Transverse colon (tissue), 4 donors: ENCODE measurements at regions not wholly inside any gene's neighbourhood (a gene's known extent, or its start where the extent isn't known, plus 50 kb on each side); places are given as distances from the start of the nearest gene placed in this dataset.

Experiments
- DNase-seq: peaks from one replicate; pipeline ENCODE4 v3.0.0-alpha.2; 2019
- H3K27ac ChIP-seq, 4 donors: fragments of 200-600 bp; sonication (generic); 2 replicates each; pipeline ENCODE4 v1.5.1; 2016 to 2018; ENCODE audit warnings: inconsistent platforms in 4 of 4
- H3K27me3 ChIP-seq: fragments of 200-600 bp; sonication (generic); 2 replicates; pipeline ENCODE4 v1.5.1; 2017; ENCODE audit warnings: inconsistent platforms
- H3K36me3 ChIP-seq, 4 donors: fragments of 200-600 bp; sonication (generic); 2 replicates each; pipeline ENCODE4 v1.5.1; 2017 to 2019; ENCODE audit warnings: inconsistent platforms in 4 of 4
- H3K4me1 ChIP-seq, 4 donors: fragments of 200-600 bp; sonication (generic); 2 replicates each; pipeline ENCODE4 v1.5.1; 2017 to 2020; ENCODE audit warnings: inconsistent platforms in 4 of 4
- H3K4me3 ChIP-seq, 4 donors: fragments of 200-600 bp; sonication (generic); 1 replicate in 1 of 4; 2 replicates in 3 of 4; pipeline versions ENCODE4 v1.5.1 to v1.6.1; 2017 to 2019; ENCODE audit warnings: inconsistent platforms in 4 of 4
- H3K9me3 ChIP-seq, 2 donors: fragments of 200-600 bp; sonication (generic); 2 replicates each; pipeline ENCODE4 v1.5.1; 2017 to 2019; ENCODE audit warnings: inconsistent platforms in 2 of 2
- CTCF ChIP-seq, 5 experiments: fragments of 200-600 bp in 3 of 5; fragments of 450-650 bp in 2 of 5; sonication (generic) in 3 of 5; IDR thresholded peaks; 1 replicate in 2 of 5; 2 replicates in 3 of 5; pipeline ENCODE4 v1.5.1; 2016 to 2017; ENCODE audit warnings: antibody characterized with exemption in 5 of 5, inconsistent platforms in 3 of 5, mild to moderate bottlenecking in 2 of 5, moderate library complexity in 1 of 5
- EP300 ChIP-seq: sonication (generic); formaldehyde crosslinking; IDR thresholded peaks from one replicate; pipeline ENCODE4 v1.6.1; 2017; ENCODE audit warnings: antibody characterized with exemption, low read depth
- POLR2A ChIP-seq: fragments of 450-650 bp; IDR thresholded peaks from one replicate; pipeline ENCODE4 v1.6.1; 2016; ENCODE audit warnings: antibody characterized with exemption, mild to moderate bottlenecking, moderate library complexity
- POLR2AphosphoS5 ChIP-seq, 3 donors: sonication (generic); formaldehyde crosslinking; IDR thresholded peaks; one replicate each; pipeline ENCODE4 v1.6.1; 2016; ENCODE audit warnings: antibody characterized with exemption in 3 of 3
- WGBS, 2 donors: methylation state at CpG; one replicate each; pipeline ENCODE4 v1.1.5; 2018; ENCODE audit warnings: low coverage in 1 of 2; 5-methylcytosine and 5-hydroxymethylcytosine counted together
- in situ Hi-C, 4 donors: fragments of 200-750 bp; cut with MboI; loops; one replicate each; pipeline versions ENCODE4 v1.15.0 to v1.15.1; 2017; ENCODE audit warnings: low sequenced_read_pairs in 3 of 4, low pct_ligation_motif_present in 1 of 4, low pct_unique_long_range_greater_than_20kb in 1 of 4
- intact Hi-C: fragments of 100-400 bp; cut with DNase I; formaldehyde crosslinking; loops from one replicate; pipeline ENCODE4 v1.15.1; 2023; ENCODE audit warnings: low total_unique reads

GRCh38 chr3:184440151-184440550 lies 60.3 kb downstream of the CHRD start:
- intact Hi-C loops, result no loop called here
- in situ Hi-C loops, result no loop called here
- no peak overlapping the region for H3K4me3 ChIP-seq
- H3K4me1 ChIP-seq, result no peaks in the 10 kb centered on the region
- H3K9me3 ChIP-seq, result peaks cover 5 to 6% of the 10 kb centered on the region in 2 donors
- no peaks in the 10 kb centered on the region for H3K36me3 ChIP-seq
- no peak for DNase-seq
- H3K27me3 ChIP-seq, result no peaks in the 10 kb centered on the region
- TF ChIP-seq POLR2AphosphoS5 (IDR thresholded peaks at IDR 0.05), result no peak
- TF ChIP-seq POLR2A, result no peak
- no peak for TF ChIP-seq CTCF (IDR thresholded peaks at IDR 0.05)
- TF ChIP-seq EP300, result no peak
- 30 to 38% methylated on average over 4 of the region's 4 CpGs for WGBS, 2 donors
- H3K27ac ChIP-seq, result no peak overlapping the region

- intact Hi-C loops, result no loop called here
- no peak for DNase-seq
- Histone ChIP-seq H3K27me3 (no peaks in the 10 kb centered on the region), H3K4me1 (no peaks in the 10 kb centered on the region), H3K4me3 (no peak overlapping the region), H3K9me3 (peaks cover 5 to 6% of the 10 kb centered on the region in 2 donors), H3K36me3 (no peaks in the 10 kb centered on the region), H3K27ac (no peak overlapping the region)
- in situ Hi-C loops, result no loop called here
- TF ChIP-seq CTCF (IDR thresholded peaks at IDR 0.05) (no peak), POLR2A (no peak), POLR2AphosphoS5 (IDR thresholded peaks at IDR 0.05) (no peak), EP300 (no peak)
- 64 to 68% methylated on average over 3 to 8 of the region's 8 CpGs for WGBS, 2 donors
Measured at GRCh38 chr3:184441202-184441900, 61.5 kb downstream of the CHRD start.

GRCh38 chr3:184443364-184443763 lies 63.5 kb downstream of the CHRD start:
- H3K27ac ChIP-seq, result no peak overlapping the region
- peaks cover 2 to 3% of the 10 kb centered on the region in 2 donors for H3K9me3 ChIP-seq
- no peak overlapping the region for H3K4me3 ChIP-seq
- no peaks in the 10 kb centered on the region for H3K36me3 ChIP-seq
- intact Hi-C loops (no loop called here), in situ Hi-C loops (no loop called here)
- no peaks in the 10 kb centered on the region for H3K4me1 ChIP-seq
- no peak for DNase-seq
- H3K27me3 ChIP-seq, result no peaks in the 10 kb centered on the region
- TF ChIP-seq CTCF (IDR thresholded peaks at IDR 0.05) (no peak), EP300 (no peak), POLR2A (no peak), POLR2AphosphoS5 (IDR thresholded peaks at IDR 0.05) (no peak)
- 85% methylated on average over 8 of the region's 8 CpGs; no CpG with 5 or more reads in 1 of the 2 donors for WGBS, 2 donors

DNA sequence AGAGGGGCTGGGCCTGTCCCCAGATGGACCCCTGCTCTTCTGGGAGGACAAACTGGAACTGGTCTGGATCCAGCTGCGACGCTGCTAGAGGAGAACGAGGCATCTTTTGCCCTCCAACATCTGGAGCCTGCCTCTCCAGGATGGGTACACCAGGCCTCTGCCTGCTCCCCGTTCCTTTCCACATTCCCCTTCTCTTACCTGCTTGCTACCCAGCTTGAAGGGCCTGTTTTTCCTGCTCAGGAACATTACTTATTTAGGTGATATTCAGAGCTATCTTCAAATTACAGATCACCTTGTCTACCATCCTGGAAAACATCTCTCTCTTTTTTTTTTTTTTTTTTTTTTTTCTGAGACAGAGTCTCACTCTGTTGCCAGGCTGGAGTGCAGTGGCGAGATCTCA lies 64.0 kb downstream of the CHRD start:
- DNase-seq, result no peak
- Histone ChIP-seq H3K27me3 (no peaks in the 10 kb centered on the region), H3K9me3 (no peaks in the 10 kb centered on the region), H3K4me3 (no peak overlapping the region), H3K36me3 (no peaks in the 10 kb centered on the region), H3K27ac (no peak overlapping the region), H3K4me1 (no peaks in the 10 kb centered on the region)
- TF ChIP-seq CTCF (IDR thresholded peaks at IDR 0.05) (no peak), EP300 (no peak), POLR2A (no peak), POLR2AphosphoS5 (IDR thresholded peaks at IDR 0.05) (no peak)
- intact Hi-C loops, result no loop called here
- in situ Hi-C loops, result no loop called here
- 86% methylated on average over 1 to 5 of the region's 5 CpGs for WGBS, 2 donors
